ENCODE measurements at regions not wholly inside any gene's neighbourhood (a gene's known extent, or its start where the extent isn't known, plus 50 kb on each side); places are given as distances from the start of the nearest gene placed in this dataset.

DNA sequence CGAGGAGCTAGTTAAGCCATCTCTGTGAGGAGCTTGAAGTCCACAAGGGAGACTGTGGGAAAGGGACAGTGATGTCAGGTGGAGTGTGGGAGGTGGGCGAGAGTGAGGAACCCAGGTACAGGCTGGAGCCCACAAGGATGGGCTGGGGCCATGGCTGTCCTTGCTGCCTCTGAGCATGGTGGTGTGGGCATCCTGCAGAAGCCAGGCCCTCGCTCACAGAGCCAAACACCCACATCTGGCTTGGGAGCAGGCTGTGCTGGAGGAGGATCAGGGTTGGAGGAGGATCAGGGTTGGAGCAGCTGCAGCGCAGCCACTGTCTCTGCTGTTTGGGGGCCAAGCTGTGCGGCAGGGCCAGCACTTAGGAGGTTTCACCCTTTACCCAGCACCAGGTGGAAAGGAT lies 58.2 kb upstream of the ENPP7 start:
- TF ChIP-seq, protein P1, sequence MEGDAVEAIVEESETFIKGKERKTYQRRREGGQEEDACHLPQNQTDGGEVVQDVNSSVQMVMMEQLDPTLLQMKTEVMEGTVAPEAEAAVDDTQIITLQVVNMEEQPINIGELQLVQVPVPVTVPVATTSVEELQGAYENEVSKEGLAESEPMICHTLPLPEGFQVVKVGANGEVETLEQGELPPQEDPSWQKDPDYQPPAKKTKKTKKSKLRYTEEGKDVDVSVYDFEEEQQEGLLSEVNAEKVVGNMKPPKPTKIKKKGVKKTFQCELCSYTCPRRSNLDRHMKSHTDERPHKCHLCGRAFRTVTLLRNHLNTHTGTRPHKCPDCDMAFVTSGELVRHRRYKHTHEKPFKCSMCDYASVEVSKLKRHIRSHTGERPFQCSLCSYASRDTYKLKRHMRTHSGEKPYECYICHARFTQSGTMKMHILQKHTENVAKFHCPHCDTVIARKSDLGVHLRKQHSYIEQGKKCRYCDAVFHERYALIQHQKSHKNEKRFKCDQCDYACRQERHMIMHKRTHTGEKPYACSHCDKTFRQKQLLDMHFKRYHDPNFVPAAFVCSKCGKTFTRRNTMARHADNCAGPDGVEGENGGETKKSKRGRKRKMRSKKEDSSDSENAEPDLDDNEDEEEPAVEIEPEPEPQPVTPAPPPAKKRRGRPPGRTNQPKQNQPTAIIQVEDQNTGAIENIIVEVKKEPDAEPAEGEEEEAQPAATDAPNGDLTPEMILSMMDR (IDR thresholded peaks at IDR 0.05), result no peak
- TF ChIP-seq POLR2A (IDR thresholded peaks at IDR 0.05), result no peak

Measured in transverse colon (tissue), 3 donors.